Peyer's patch (tissue), 4 donors: ENCODE measurements at regions not wholly inside any gene's neighbourhood (a gene's known extent, or its start where the extent isn't known, plus 50 kb on each side); places are given as distances from the start of the nearest gene placed in this dataset.

Experiments
- POLR2A ChIP-seq, 2 donors: fragments of 450-650 bp; IDR thresholded peaks; one replicate each; pipeline ENCODE4 v1.5.1; 2017; ENCODE audit warnings: antibody characterized with exemption in 2 of 2, mild to moderate bottlenecking in 2 of 2, moderate library complexity in 2 of 2
- TF ChIP-seq, protein P1 (sequence below), 6 experiments: fragments of 450-650 bp in 4 of 6; fragments of 200-600 bp in 2 of 6; sonication (generic) in 1 of 6; IDR thresholded peaks; one replicate each; pipeline ENCODE4 v1.5.1; 2017 to 2019; ENCODE audit warnings: antibody characterized with exemption in 6 of 6, mild to moderate bottlenecking in 3 of 6, moderate library complexity in 1 of 6

GRCh38 chr5:112549605-112550166 lies 130.6 kb upstream of the EPB41L4A start:
- TF ChIP-seq, protein P1, sequence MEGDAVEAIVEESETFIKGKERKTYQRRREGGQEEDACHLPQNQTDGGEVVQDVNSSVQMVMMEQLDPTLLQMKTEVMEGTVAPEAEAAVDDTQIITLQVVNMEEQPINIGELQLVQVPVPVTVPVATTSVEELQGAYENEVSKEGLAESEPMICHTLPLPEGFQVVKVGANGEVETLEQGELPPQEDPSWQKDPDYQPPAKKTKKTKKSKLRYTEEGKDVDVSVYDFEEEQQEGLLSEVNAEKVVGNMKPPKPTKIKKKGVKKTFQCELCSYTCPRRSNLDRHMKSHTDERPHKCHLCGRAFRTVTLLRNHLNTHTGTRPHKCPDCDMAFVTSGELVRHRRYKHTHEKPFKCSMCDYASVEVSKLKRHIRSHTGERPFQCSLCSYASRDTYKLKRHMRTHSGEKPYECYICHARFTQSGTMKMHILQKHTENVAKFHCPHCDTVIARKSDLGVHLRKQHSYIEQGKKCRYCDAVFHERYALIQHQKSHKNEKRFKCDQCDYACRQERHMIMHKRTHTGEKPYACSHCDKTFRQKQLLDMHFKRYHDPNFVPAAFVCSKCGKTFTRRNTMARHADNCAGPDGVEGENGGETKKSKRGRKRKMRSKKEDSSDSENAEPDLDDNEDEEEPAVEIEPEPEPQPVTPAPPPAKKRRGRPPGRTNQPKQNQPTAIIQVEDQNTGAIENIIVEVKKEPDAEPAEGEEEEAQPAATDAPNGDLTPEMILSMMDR (IDR thresholded peaks at IDR 0.05), result no peak
- no peak for TF ChIP-seq POLR2A (IDR thresholded peaks at IDR 0.05)
